Common myeloid progenitor, CD34-positive (primary cell): ENCODE measurements at regions not wholly inside any gene's neighbourhood (a gene's known extent, or its start where the extent isn't known, plus 50 kb on each side); places are given as distances from the start of the nearest gene placed in this dataset.
A peak's percentile ranks its signal among the peaks of the same experiment; 100 is the strongest.

Source experiments
- CTCF ChIA-PET: fragments of 350-600 bp; sonication (Branson Sonifier 250); formaldehyde crosslinking; loops from one replicate; lab custom pipeline; 2021; ENCODE audit warnings: antibody characterized with exemption; lab: Charles Lee
- POLR2A ChIA-PET: fragments of 350-600 bp; sonication (Branson Sonifier 250); formaldehyde crosslinking; loops from one replicate; lab custom pipeline; 2021; ENCODE audit warnings: antibody characterized with exemption; lab: Charles Lee
- DNase-seq, 3 donors: peaks; one replicate each; pipeline versions ENCODE4 v3.0.0 to v3.0.0-alpha.2; 2013
- H3K27ac ChIP-seq, 2 experiments: 1 replicate in 1 of 2; 2 replicates in 1 of 2; pipeline ENCODE4 v1.7.0; 2013; ENCODE audit warnings: inconsistent platforms in 2 of 2, low read length in 2 of 2, mild to moderate bottlenecking in 2 of 2, low read depth in 1 of 2, moderate library complexity in 1 of 2; ENCODE audit not compliant: severe bottlenecking in 2 of 2, insufficient read depth in 1 of 2, poor library complexity in 1 of 2
- H3K27me3 ChIP-seq, 5 experiments: replicated peaks in 2 of 5; 1 replicate in 3 of 5; 2 replicates in 2 of 5; pipeline versions ENCODE4 v1.6.1 to v1.7.0; 2013; ENCODE audit warnings: low read length in 4 of 5, mild to moderate bottlenecking in 2 of 5, moderate library complexity in 2 of 5, inconsistent platforms in 1 of 5; ENCODE audit not compliant: insufficient read depth in 5 of 5, control insufficient read depth in 4 of 5
- H3K36me3 ChIP-seq, 4 experiments: 1 replicate in 2 of 4; 2 replicates in 2 of 4; pipeline versions ENCODE4 v1.6.1 to v1.7.0; 2013; ENCODE audit warnings: low read length in 3 of 4, control low read depth in 1 of 4, mild to moderate bottlenecking in 1 of 4; ENCODE audit not compliant: control insufficient read depth in 4 of 4, insufficient read depth in 4 of 4
- H3K4me1 ChIP-seq, 4 experiments: 1 replicate in 3 of 4; 2 replicates in 1 of 4; pipeline versions ENCODE4 v1.6.1 to v1.7.1; 2013; ENCODE audit warnings: low read length in 3 of 4, mild to moderate bottlenecking in 3 of 4, control low read depth in 1 of 4, inconsistent platforms in 1 of 4, moderate library complexity in 1 of 4; ENCODE audit not compliant: control insufficient read depth in 4 of 4, insufficient read depth in 4 of 4; ENCODE audit errors: control extremely low read depth in 1 of 4
- H3K4me3 ChIP-seq, 7 experiments: 1 replicate in 4 of 7; 2 replicates in 3 of 7; pipeline versions ENCODE4 v1.5.1 to v1.7.0; 2013; ENCODE audit warnings: mild to moderate bottlenecking in 7 of 7, low read length in 6 of 7, moderate library complexity in 6 of 7, inconsistent platforms in 2 of 7, low read depth in 2 of 7, control low read depth in 1 of 7; ENCODE audit not compliant: insufficient read depth in 4 of 7, control insufficient read depth in 1 of 7; ENCODE audit errors: extremely low read depth in 1 of 7
- H3K9me3 ChIP-seq, 5 experiments: 1 replicate in 4 of 5; 2 replicates in 1 of 5; pipeline versions ENCODE4 v1.6.1 to v1.7.1; 2013; ENCODE audit warnings: low read length in 4 of 5, mild to moderate bottlenecking in 2 of 5, inconsistent platforms in 1 of 5, low read depth in 1 of 5, moderate library complexity in 1 of 5; ENCODE audit not compliant: control insufficient read depth in 4 of 5, insufficient read depth in 2 of 5; ENCODE audit errors: control extremely low read depth in 1 of 5
- WGBS: methylation state at CpG from one replicate; pipeline ENCODE4 v1.1.5; 2013; ENCODE audit not compliant: insufficient coverage; 5-methylcytosine and 5-hydroxymethylcytosine counted together

GRCh38 chr2:217521820-217522219 is 481.0 kb downstream of the TNS1 start:
- no peaks in the 10 kb centered on the region for H3K36me3 ChIP-seq
- CTCF ChIA-PET = interaction anchor here (1.5 to 2.9 kb wide), 2 partner anchors 11 to 822 kb away, joined by 3 to 9 read pairs; no protein-coding TSS in a partner anchor
- 88% methylated on average over 2 of the region's 2 CpGs for WGBS
- POLR2A ChIA-PET = interaction anchor here (0.5 kb wide), 1 partner anchor 11 kb away, joined by 3 read pairs; no protein-coding TSS in a partner anchor
- H3K4me1 ChIP-seq = no peaks in the 10 kb centered on the region
- peaks cover 0 to 4% (median 0%) of the 10 kb centered on the region in 5 experiments for H3K27me3 ChIP-seq
- no peak for DNase-seq
- H3K9me3 ChIP-seq = no peaks in the 10 kb centered on the region
- H3K4me3 ChIP-seq = no peak overlapping the region
- no peak overlapping the region for H3K27ac ChIP-seq

- H3K27ac ChIP-seq = no peak overlapping the region
- CTCF ChIA-PET = interaction anchor here (0.6 to 2.9 kb wide), 3 partner anchors 9 to 822 kb away, joined by 3 to 9 read pairs (median 4); no protein-coding TSS in a partner anchor
- H3K4me3 ChIP-seq = no peak overlapping the region
- no peaks in the 10 kb centered on the region for H3K36me3 ChIP-seq
- POLR2A ChIA-PET = no interaction called here
- H3K27me3 ChIP-seq = peaks cover 0 to 2% (median 0%) of the 10 kb centered on the region in 5 experiments
- H3K9me3 ChIP-seq = no peaks in the 10 kb centered on the region
- 100% methylated on average over 2 of the region's 4 CpGs for WGBS
- H3K4me1 ChIP-seq = no peaks in the 10 kb centered on the region
- DNase-seq = no peak
Observed at GRCh38 chr2:217520356-217521010, 482.3 kb downstream of the TNS1 start.

- POLR2A ChIA-PET = no interaction called here
Observed at GRCh38 chr2:217517402-217517801, 485.4 kb downstream of the TNS1 start.

GRCh38 chr2:217515615-217516309 is 487.0 kb downstream of the TNS1 start:
- Histone ChIP-seq H3K27me3 (peaks cover 0 to 2% (median 0%) of the 10 kb centered on the region in 5 experiments), H3K9me3 (no peaks in the 10 kb centered on the region), H3K4me3 (no peak overlapping the region), H3K4me1 (peaks cover 0 to 3% (median 0%) of the 10 kb centered on the region in 4 experiments), H3K36me3 (no peaks in the 10 kb centered on the region), H3K27ac (no peak overlapping the region)
- 98% methylated on average over 4 of the region's 5 CpGs for WGBS
- POLR2A ChIA-PET = no interaction called here
- CTCF ChIA-PET = no interaction called here
- DNase-seq = no peak

More at GRCh38 chr2:217517402-217517801, 485.4 kb downstream of the TNS1 start:
- no peaks in the 10 kb centered on the region for H3K4me1 ChIP-seq
- H3K36me3 ChIP-seq = no peaks in the 10 kb centered on the region
- CTCF ChIA-PET = interaction anchor here (1.0 kb wide), 1 partner anchor 836 kb away, joined by 3 read pairs; no protein-coding TSS in a partner anchor
- 94% methylated on average over 5 of the region's 5 CpGs for WGBS
- DNase-seq = no peak
- peaks cover 0 to 2% (median 0%) of the 10 kb centered on the region in 5 experiments for H3K27me3 ChIP-seq
- no peaks in the 10 kb centered on the region for H3K9me3 ChIP-seq
- no peak overlapping the region for H3K27ac ChIP-seq
- no peak overlapping the region for H3K4me3 ChIP-seq

- Histone ChIP-seq H3K27ac (no peak overlapping the region), H3K9me3 (no peaks in the 10 kb centered on the region), H3K4me3 (no peak overlapping the region), H3K27me3 (peaks cover 0 to 3% (median 0%) of the 10 kb centered on the region in 5 experiments), H3K4me1 (peaks cover 0 to 3% (median 0%) of the 10 kb centered on the region in 4 experiments), H3K36me3 (no peaks in the 10 kb centered on the region)
- no CpG with 5 or more reads among the region's 1 CpG for WGBS
- DNase-seq = no peak
- CTCF ChIA-PET = interaction anchor here (6.2 kb wide), 1 partner anchor 817 kb away, joined by 72 read pairs; the partner anchor contains the start of gene IGFBP5
- POLR2A ChIA-PET = no interaction called here
Observed at GRCh38 chr2:217513258-217513657, 489.5 kb downstream of the TNS1 start.

GRCh38 chr2:217512728-217513127 is 490.1 kb downstream of the TNS1 start:
- WGBS = 100% methylated on average over 2 of the region's 4 CpGs
- POLR2A ChIA-PET = no interaction called here
- H3K4me3 ChIP-seq = no peak overlapping the region
- H3K27me3 ChIP-seq = peaks cover 0 to 3% (median 0%) of the 10 kb centered on the region in 5 experiments
- CTCF ChIA-PET = interaction anchor here (6.2 kb wide), 1 partner anchor 817 kb away, joined by 72 read pairs; the partner anchor contains the start of gene IGFBP5
- no peaks in the 10 kb centered on the region for H3K36me3 ChIP-seq
- DNase-seq = peak in 1 of 3 donors; percentile 11
- H3K27ac ChIP-seq = no peak overlapping the region
- no peaks in the 10 kb centered on the region for H3K9me3 ChIP-seq
- H3K4me1 ChIP-seq = peaks cover 0 to 3% (median 0%) of the 10 kb centered on the region in 4 experiments
